Keratinocyte (primary cell): ENCODE measurements at regions not wholly inside any gene's neighbourhood (a gene's known extent, or its start where the extent isn't known, plus 50 kb on each side); places are given as distances from the start of the nearest gene placed in this dataset.
"Not testable (repeated sequence)": the region's sequence is repeated elsewhere in the genome, so short reads cannot be mapped to it uniquely, and the experiment has no call there.

Experiments used
- DNase-seq: peaks from one replicate; pipeline ENCODE4 v3.0.0-alpha.2; 2011; ENCODE audit warnings: low read depth, missing footprints, low spot score
- FAIRE-seq: peaks from 2 replicates; lab custom pipeline; 2011; peaks lifted over from hg19 to GRCh38; lab: Jason Lieb, UNC
- H2AFZ ChIP-seq: 2 replicates; pipeline ENCODE4 v1.6.0; 2012; ENCODE audit warnings: low read length, control low read depth, inconsistent platforms; ENCODE audit not compliant: control insufficient read depth
- H3K27ac ChIP-seq: 2 replicates; pipeline ENCODE4 v1.5.1; 2011; ENCODE audit warnings: low read length; ENCODE audit not compliant: control insufficient read depth, insufficient read depth
- H3K27me3 ChIP-seq: 3 replicates; pipeline ENCODE4 v1.6.0; 2011; ENCODE audit warnings: low read length; ENCODE audit not compliant: control insufficient read depth, insufficient read depth; ENCODE audit errors: extremely low read depth
- H3K36me3 ChIP-seq, 2 experiments: 2 replicates in 1 of 2; 3 replicates in 1 of 2; pipeline ENCODE4 v1.5.1; 2011; ENCODE audit warnings: low read length in 2 of 2, mild to moderate bottlenecking in 1 of 2; ENCODE audit not compliant: control insufficient read depth in 2 of 2, insufficient read depth in 2 of 2; ENCODE audit errors: extremely low read depth in 1 of 2
- H3K4me1 ChIP-seq: 3 replicates; pipeline ENCODE4 v1.5.1; 2011; ENCODE audit warnings: low read length; ENCODE audit not compliant: control insufficient read depth, insufficient read depth; ENCODE audit errors: extremely low read depth
- H3K4me2 ChIP-seq: 3 replicates; pipeline ENCODE4 v1.6.0; 2011; ENCODE audit warnings: low read depth, low read length; ENCODE audit not compliant: control insufficient read depth, insufficient read depth; ENCODE audit errors: extremely low read depth
- H3K4me3 ChIP-seq, 3 experiments: fragments of 200-600 bp in 1 of 3; sonication (generic) in 1 of 3; 2 replicates in 2 of 3; 3 replicates in 1 of 3; pipeline ENCODE4 v1.5.1; 2011 to 2016; ENCODE audit warnings: low read length in 3 of 3, mild to moderate bottlenecking in 3 of 3, control low read depth in 2 of 3, inconsistent platforms in 1 of 3, low read depth in 1 of 3, mixed read lengths in 1 of 3, mixed run types in 1 of 3, moderate library complexity in 1 of 3; ENCODE audit not compliant: control insufficient read depth in 2 of 3, insufficient read depth in 2 of 3; ENCODE audit errors: extremely low read depth in 1 of 3
- H3K79me2 ChIP-seq: 2 replicates; pipeline ENCODE4 v1.6.0; 2012; ENCODE audit warnings: low read length; ENCODE audit not compliant: control insufficient read depth, insufficient read depth
- H3K9ac ChIP-seq: 3 replicates; pipeline ENCODE4 v1.6.0; 2011; ENCODE audit warnings: low read length; ENCODE audit not compliant: control insufficient read depth, insufficient read depth; ENCODE audit errors: extremely low read depth
- H3K9me1 ChIP-seq: 3 replicates; pipeline ENCODE4 v1.6.0; 2011; ENCODE audit warnings: low read length; ENCODE audit not compliant: control insufficient read depth, insufficient read depth; ENCODE audit errors: extremely low read depth
- H3K9me3 ChIP-seq: 2 replicates; pipeline ENCODE4 v1.5.1; 2012; ENCODE audit warnings: low read depth, low read length; ENCODE audit not compliant: control insufficient read depth
- H4K20me1 ChIP-seq: 3 replicates; pipeline ENCODE4 v1.6.0; 2011; ENCODE audit warnings: low read length; ENCODE audit not compliant: control insufficient read depth, insufficient read depth; ENCODE audit errors: extremely low read depth
- CTCF ChIP-seq, 3 experiments: IDR thresholded peaks in 1 of 3; conservative IDR thresholded peaks in 1 of 3; optimal IDR thresholded peaks in 1 of 3; 2 replicates in 2 of 3; 3 replicates in 1 of 3; pipeline versions ENCODE3 to v1.5.1; 2011; ENCODE audit warnings: low read length in 3 of 3, mild to moderate bottlenecking in 3 of 3, moderate library complexity in 2 of 3, control low read depth in 1 of 3, inconsistent platforms in 1 of 3; ENCODE audit not compliant: insufficient read depth in 2 of 3; ENCODE audit errors: extremely low read depth in 1 of 3
- EZH2 ChIP-seq: IDR thresholded peaks from one replicate; pipeline ENCODE4 v1.6.1; 2012; ENCODE audit warnings: inconsistent platforms, mild to moderate bottlenecking, low read length, moderate library complexity
- dilution Hi-C: fragments of 300-500 bp; cut with MboI; formaldehyde crosslinking; loops from one replicate; pipeline ENCODE4 v1.7.0; 2020; ENCODE audit warnings: low sequenced_read_pairs; ENCODE audit not compliant: extremely low pct_ligation_motif_present

DNA sequence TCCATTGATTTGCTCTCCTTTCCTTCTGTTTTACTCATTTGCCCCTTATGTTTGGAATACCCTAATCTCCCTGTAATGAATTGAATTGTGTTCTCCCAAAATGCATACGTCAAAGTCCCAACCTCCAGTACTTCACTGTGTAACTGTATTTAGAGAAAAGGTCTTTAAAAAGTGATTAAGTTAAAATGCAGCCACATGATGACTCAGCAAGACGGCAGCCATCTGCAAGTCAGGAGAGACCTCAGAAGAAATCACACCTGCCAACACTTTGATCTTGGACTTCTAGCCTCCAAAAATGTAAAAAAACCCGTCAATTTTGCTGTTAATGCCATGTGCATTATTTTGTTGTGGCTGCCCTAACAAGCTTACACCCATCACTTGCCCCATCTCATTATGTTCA lies 85.3 kb upstream of the PCLO start:
- no peak overlapping the region for H3K27ac ChIP-seq
- no peaks in the 10 kb centered on the region for H3K9me3 ChIP-seq
- dilution Hi-C loops, result no loop called here
- DNase-seq (no peak), FAIRE-seq (no peak)
- no peaks in the 10 kb centered on the region for H4K20me1 ChIP-seq
- no peaks in the 10 kb centered on the region for H3K27me3 ChIP-seq
- H3K79me2 ChIP-seq, result no peaks in the 10 kb centered on the region
- no peak overlapping the region for H3K9ac ChIP-seq
- H3K36me3 ChIP-seq, result no peaks in the 10 kb centered on the region
- no peak overlapping the region for H3K4me3 ChIP-seq
- H2AFZ ChIP-seq, result no peak overlapping the region
- H3K9me1 ChIP-seq, result no peaks in the 10 kb centered on the region
- TF ChIP-seq CTCF (optimal IDR thresholded peaks at IDR 0.05 in 1 of 3, IDR thresholded peaks at IDR 0.05 in 1 of 3, conservative IDR thresholded peaks at IDR 0.05 in 1 of 3; ENCODE audit: extremely low read depth in 1 of 3, insufficient read depth in 2 of 3, low read length in 3 of 3) (no peak), EZH2 (no peak)
- H3K4me2 ChIP-seq, result no peak overlapping the region
- H3K4me1 ChIP-seq, result no peaks in the 10 kb centered on the region

- H3K79me2 ChIP-seq, FAIRE-seq, H3K36me3 ChIP-seq, H3K27me3 ChIP-seq, H3K4me3 ChIP-seq, H3K9me1 ChIP-seq, H3K9me3 ChIP-seq, DNase-seq, H3K4me2 ChIP-seq, H4K20me1 ChIP-seq, H2AFZ ChIP-seq, H3K9ac ChIP-seq, dilution Hi-C loops, H3K4me1 ChIP-seq, H3K27ac ChIP-seq: not testable (repeated sequence)
These were observed 56.5 kb upstream of the PCLO start for GRCh38 chr7:83219231-83219630.

GRCh38 chr7:83212883-83213282 lies 50.2 kb upstream of the PCLO start:
- Histone ChIP-seq H4K20me1 (no peaks in the 10 kb centered on the region), H3K36me3 (no peaks in the 10 kb centered on the region), H3K27me3 (no peaks in the 10 kb centered on the region), H3K9ac (no peak overlapping the region), H3K27ac (no peak overlapping the region), H3K9me1 (no peaks in the 10 kb centered on the region), H3K79me2 (no peaks in the 10 kb centered on the region), H3K4me2 (no peak overlapping the region), H3K4me1 (no peaks in the 10 kb centered on the region), H3K9me3 (no peaks in the 10 kb centered on the region), H3K4me3 (no peak overlapping the region), H2AFZ (no peak overlapping the region)
- no peak for DNase-seq
- TF ChIP-seq EZH2, result no peak
- no peak for TF ChIP-seq CTCF (optimal IDR thresholded peaks at IDR 0.05 in 1 of 3, IDR thresholded peaks at IDR 0.05 in 1 of 3, conservative IDR thresholded peaks at IDR 0.05 in 1 of 3; ENCODE audit: extremely low read depth in 1 of 3, insufficient read depth in 2 of 3, low read length in 3 of 3)
- FAIRE-seq, result no peak
- dilution Hi-C loops, result no loop called here
